ENCODE measurements at regions not wholly inside any gene's neighbourhood (a gene's known extent, or its start where the extent isn't known, plus 50 kb on each side); places are given as distances from the start of the nearest gene placed in this dataset.
"Not testable (repeated sequence)": the region's sequence is repeated elsewhere in the genome, so short reads cannot be mapped to it uniquely, and the experiment has no call there.

DNA sequence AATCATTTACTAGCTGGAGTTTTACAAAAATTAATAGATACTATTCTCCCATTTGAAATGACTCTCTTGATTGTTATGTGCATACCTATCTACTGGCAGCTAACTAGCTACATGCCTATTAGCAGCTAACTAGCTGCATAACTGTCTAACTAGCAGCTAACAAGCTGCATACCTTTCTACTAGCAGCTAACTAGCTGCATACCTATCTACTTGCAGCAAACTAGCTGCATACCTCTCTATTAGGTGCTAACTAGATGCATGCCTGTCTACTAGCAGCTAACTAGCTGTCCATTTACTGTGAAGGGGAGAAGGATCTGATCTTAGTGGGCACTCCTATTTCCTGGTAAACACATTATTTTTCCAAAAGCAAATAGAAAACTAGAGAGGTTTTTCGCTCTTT, 439.4 kb upstream of the PFKP start:
- DNase-seq (ENCODE audit: low read depth): no peak

DNA sequence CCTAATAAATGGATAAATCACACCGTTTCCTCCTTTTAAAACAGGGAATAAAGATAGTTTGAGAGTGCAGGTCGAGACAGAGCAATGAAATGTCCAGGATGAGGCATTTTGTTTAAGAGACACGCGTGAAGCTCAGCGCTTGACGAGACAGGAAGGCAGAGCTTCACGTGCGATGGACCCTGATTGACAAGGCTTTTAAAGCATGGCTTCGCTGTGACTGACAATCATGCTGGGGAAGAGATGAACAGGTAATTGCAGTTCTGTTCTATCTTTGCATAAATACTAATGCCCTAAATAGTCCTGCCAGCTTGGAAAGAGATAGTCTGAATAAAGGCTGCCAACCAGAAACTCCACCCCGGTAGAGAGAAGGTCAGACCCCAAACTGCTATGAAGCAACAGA, 442.3 kb upstream of the PFKP start:
- DNase-seq (ENCODE audit: low read depth): no peak

DNA sequence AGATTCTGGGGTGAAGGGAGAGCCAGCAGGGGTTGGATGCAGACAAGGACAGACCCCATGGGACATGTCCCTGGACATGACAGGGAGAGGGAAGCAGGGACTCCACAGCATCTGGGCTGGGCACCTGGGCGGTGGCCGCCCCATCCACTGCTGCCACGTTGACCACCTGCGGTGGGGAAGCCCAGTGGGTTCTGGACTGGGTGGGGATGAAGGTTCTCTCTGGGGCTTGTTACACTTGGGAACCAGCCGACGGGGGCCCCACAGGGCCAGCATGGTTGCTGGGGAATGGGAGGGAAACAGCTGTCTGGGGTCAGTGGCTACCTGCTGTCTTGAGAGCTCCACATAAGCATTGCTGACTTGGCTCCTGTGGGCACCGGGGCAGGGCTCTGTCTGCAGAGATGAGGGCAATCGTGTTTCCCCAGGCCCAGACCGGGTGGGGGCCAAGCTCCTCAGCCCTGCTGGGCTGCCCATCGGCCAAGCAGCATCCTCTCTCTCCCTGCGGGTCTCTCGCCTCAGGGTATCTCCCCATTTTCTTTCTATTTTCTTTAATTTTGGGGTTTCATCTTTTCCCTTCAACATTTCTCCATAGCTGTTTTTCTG, 443.6 kb upstream of the PFKP start:
- no peak for DNase-seq (ENCODE audit: low read depth)

GRCh38 chr10:2620827-2621521, 446.4 kb upstream of the PFKP start:
- no peak for DNase-seq (ENCODE audit: low read depth)

DNA sequence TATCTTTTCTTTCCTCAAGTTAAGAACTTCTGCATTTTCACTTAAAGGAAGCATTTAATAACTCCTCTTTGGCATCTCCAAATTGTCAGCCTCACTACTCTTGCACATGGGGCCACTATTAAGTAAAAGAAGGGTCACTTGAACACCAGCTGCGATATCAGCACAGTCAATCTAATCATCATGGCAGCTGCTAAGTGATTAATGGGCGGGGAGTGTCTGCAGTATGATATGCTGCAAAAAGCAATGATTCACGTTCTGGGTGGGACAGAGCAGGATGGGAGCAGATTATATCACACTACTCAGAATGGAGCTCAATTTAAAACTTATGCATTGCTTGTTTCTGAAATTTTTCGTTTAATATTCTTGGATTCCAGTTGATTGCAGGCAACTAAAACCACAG, 447.4 kb upstream of the PFKP start:
- DNase-seq (ENCODE audit: low read depth): no peak

GRCh38 chr10:2619472-2619871, 447.9 kb upstream of the PFKP start:
- DNase-seq (ENCODE audit: low read depth): no peak

DNA sequence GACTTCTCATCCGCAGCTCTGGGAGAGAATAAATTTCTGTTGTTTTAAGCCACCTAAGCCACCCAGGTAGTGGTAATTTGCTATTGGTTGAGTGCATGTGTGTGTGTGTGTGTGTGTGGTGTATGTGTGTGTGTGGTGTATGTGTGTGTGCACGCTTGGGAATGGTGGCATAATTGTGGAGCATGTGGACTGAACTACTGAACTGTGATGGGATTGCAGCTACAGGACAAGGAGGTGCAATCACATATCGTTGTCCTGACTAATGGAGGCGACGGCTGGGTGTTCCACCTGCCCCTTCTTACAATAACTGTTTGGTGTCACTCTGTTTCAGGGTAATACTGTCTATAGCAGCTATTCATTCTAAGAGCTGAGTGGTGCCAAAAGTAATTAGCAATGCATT, 448.7 kb upstream of the PFKP start:
- DNase-seq (ENCODE audit: low read depth): no peak

DNA sequence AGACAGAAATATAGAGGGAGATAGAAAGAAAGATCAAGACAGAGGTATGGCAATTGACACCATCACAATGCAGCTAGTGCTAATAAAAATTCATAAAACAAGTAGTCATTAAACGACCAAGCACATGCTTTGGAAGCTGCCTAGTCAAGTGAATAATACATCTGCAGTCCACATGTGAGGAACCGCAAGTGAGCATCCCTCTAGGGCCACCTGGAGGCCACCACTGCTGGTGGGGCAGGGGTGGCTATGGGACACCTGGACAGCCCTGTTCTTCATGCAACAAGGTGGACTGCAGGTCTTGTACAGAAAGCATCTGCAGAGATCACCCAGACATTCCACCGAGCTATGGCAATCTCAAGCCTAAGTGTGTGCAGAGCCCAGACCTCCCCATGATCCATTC, 451.1 kb upstream of the PFKP start:
- no peak for DNase-seq (ENCODE audit: low read depth)

- DNase-seq (ENCODE audit: low read depth): no peak
Measured at GRCh38 chr10:2611603-2612002, 455.7 kb upstream of the PFKP start.

GRCh38 chr10:2610946-2611345, 456.4 kb upstream of the PFKP start:
- no peak for DNase-seq (ENCODE audit: low read depth)

DNA sequence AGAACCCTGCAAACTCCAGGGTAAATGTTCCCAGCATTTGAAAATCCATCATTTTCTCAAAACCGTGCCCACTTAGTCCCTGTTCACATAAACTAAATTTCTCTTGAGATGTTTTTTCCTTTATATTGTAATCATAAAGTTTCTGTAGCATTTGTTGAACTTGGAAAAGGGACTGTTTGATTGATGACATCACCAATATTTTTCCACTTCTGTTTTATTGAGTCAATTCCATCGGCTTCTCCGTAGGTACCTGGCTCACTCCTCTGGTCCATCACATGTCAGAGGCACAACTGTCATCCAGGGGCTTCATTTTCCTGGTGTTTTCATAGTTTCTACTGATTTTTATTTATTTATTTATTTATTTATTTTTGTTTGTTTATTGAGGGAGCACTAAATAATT, 462.5 kb upstream of the PFKP start:
- no peak for DNase-seq (ENCODE audit: low read depth)

DNA sequence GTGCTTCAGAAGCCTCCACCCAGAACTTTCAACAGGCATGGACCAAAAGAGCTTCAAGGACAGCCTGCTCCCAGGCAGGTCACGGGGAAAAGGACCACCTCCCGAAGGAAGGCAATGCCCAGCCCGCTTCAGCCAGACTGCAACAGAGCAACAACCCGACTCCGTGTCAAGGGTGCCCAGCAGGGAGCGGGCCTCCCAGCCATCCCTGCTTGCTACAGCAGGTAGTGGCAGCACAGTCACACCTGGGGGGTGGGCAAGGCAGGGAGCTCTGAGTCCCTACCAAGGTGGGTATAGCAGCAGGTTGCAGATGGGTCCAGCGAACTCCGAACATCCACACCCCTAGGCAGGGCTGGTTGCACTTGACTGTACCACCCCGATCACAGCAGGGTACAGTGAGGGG, 467.8 kb upstream of the PFKP start:
- DNase-seq (ENCODE audit: low read depth): no peak

DNA sequence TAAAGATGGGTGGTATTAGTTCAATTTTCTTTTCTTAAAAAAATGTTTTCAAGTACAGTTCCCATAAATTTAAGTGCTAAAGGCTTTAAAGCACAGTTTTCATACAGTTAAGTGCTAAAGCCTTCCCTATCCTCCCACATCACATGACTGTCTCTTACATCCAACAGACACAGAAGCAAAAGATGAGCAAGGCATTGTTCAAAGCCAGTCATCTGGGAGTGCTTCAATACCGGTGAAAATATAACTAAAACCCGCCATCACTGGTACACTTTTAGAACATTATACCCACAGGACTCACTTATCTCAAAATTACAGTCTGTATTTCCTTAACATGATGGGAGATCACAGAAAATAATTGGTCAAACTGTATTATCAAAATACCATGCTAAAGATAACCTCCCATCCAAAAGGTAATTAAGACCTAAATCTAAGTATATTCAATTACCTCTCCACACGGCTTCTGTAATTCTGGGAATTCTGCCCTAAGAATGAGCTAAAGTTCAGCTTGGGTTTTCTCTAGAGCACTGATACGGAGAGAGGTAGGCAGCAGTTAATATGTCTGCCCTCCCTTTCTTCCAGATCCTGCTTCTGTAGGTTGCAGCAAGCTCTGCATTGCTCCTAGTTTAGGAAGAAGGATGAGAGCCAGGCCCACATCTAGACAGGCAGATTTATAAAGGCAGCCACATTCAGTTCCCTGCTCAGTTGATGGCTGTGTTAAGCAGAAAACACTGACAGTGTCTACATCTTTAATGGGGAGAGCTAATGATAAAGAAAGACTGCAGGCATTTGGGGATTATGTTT, 474.8 kb upstream of the PFKP start:
- DNase-seq (ENCODE audit: low read depth): no peak

DNA sequence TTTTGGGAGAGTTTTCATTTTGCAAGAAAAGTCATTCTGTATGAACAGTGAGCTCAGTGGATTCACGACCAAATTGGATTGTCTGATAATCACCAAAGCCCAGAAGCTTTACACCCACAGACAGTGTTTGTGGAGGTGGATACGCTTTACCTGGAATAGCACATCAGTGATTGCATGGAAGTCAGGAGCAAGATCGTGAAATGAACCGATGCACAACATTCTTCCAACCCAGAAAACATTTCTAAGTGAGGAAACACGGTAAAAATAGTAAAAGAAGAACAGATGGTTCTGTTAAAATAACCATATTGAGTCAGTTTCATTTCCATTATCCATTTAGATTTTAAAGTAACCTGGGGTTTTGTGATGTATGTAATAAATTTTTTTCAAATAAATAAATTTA, 478.2 kb upstream of the PFKP start:
- no peak for DNase-seq (ENCODE audit: low read depth)

- no peak for DNase-seq (ENCODE audit: low read depth)
Measured at GRCh38 chr10:2584385-2584784, 483.0 kb upstream of the PFKP start.

DNA sequence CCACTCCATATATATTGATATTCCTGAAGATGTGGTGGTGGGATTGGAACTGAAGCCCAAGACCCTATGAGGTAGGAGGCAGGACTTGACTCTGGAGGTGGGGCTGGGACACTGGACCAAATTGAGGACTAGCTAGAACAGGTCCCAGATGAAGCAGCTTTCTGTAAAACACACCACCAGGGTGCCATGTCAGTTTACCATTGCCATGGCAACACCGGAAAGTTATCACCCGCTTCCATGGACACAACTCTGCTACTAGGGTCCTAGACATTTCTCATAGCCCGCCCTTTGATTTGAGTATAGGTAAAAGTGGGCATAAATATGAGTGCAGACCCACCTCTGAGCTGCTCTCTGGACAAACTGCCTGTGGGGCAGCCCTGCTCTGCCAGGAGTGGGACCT, 490.5 kb upstream of the PFKP start:
- DNase-seq (ENCODE audit: low read depth): no peak

DNA sequence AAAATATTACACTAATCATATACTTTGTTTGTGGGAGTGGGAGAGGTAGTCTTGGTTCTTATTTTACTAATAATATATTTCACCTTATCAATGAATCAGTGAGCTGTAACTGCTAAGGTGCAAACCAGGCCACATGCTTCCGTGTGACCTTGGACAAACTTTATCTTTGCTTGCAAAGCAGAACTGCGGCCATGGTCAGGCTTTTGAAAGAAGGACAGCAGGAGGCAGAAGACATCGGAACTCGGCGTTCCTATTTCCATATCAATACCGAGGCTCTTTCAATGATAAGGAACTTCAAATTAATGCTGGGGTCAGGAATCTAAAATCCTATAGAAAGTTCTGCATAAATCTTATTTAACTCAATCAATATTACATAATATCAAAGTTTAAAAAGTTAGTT, 491.9 kb upstream of the PFKP start:
- no peak for DNase-seq (ENCODE audit: low read depth)

DNA sequence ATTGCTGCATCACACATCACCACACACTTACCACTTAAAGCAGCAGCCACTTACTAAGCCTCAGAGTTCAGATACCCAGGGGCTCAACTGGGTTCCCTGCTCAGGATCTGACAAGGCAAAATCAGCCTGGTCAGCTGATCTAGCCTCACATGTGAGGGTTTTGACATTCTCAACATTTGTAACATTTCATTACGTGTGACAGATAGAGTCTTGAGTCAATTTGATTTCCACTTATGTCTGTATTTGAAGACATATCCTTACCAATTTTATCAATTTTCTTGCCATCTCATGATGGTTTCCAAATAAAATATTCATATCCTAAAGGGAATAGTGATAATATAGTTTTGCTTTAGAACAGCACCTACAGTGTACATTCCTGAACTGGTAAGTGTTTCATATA, 494.7 kb upstream of the PFKP start:
- no peak for DNase-seq (ENCODE audit: low read depth)

DNA sequence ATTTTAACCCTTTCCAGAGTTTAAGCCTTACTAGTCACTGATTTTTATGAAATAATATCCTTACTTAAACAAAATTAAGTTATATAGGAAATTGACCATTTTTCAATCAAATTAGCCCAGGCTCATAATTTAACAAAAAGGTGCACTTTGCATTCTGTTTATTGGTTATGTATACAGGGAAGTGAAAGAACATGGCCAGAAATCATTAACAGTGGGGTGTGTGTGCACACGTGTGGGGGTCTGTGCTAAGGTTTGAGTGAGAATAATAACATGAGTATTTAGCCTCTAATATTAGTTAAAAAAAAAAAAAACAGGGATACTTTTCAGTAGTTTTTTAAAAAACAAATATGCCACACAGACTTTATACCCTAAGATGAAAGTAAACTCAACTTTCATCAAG, 510.5 kb upstream of the PFKP start:
- no peak for DNase-seq (ENCODE audit: low read depth)

DNA sequence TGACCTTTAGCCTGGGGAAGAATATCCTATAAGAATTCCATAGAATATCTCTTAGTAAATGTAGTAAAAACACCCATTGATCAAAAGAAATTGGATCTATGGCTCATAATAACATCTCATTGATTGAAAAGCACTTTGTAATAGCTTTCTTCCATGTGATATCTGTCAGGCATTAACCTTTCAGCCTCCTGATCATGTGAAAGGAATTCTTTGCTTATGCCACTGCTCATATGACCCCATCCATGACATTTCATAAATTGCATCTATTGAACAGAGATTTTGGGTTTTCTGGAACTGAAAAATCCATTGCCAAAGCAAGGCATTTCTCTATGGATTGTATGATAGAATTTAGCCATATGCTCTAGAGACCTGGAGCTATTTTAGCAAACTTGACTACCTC, 519.3 kb upstream of the PFKP start:
- no peak for DNase-seq (ENCODE audit: low read depth)

GRCh38 chr10:2547606-2548005, 519.7 kb upstream of the PFKP start:
- no peak for DNase-seq (ENCODE audit: low read depth)

GRCh38 chr10:2546894-2547293, 520.5 kb upstream of the PFKP start:
- not testable (repeated sequence) for DNase-seq (ENCODE audit: low read depth)

DNA sequence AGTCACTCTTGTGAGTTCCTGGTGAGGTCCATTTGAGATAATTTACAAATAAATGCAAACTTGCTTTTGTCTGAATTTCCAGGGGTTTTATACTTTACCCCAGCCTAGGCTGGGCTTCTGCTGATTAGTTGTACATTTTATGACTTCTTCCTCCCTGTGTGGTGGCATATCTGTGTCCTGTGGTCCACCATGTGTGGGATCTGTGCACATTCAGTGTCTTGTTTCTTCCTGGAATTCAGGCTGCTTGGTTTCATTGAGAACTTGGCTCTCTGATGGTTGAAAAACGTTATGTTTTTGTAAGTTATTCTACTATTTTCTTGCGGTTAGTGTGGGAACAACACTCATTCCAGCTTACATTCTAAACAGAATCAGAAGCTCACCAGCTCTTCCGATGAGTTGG, 523.4 kb upstream of the PFKP start:
- DNase-seq (ENCODE audit: low read depth): no peak
